Mesendoderm (in vitro differentiated cells): ENCODE measurements at regions not wholly inside any gene's neighbourhood (a gene's known extent, or its start where the extent isn't known, plus 50 kb on each side); places are given as distances from the start of the nearest gene placed in this dataset.

Source experiments
- DNase-seq: peaks from one replicate; pipeline ENCODE4 v3.0.0; 2013
- H2AK5ac ChIP-seq: 2 replicates; pipeline ENCODE4 v1.6.1; 2013; ENCODE audit warnings: low read length, inconsistent platforms
- H2BK120ac ChIP-seq: 2 replicates; pipeline ENCODE4 v1.6.1; 2013; ENCODE audit warnings: low read depth, mild to moderate bottlenecking, low read length, moderate library complexity, mixed read lengths
- H2BK15ac ChIP-seq: replicated peaks from 2 replicates; pipeline ENCODE4 v1.6.1; 2013; ENCODE audit warnings: low read depth, mild to moderate bottlenecking, moderate library complexity
- H2BK5ac ChIP-seq: 2 replicates; pipeline ENCODE4 v1.6.1; 2013; ENCODE audit warnings: low read length, inconsistent platforms
- H3K18ac ChIP-seq: 2 replicates; pipeline ENCODE4 v1.6.1; 2013; ENCODE audit warnings: mild to moderate bottlenecking, low read length, mixed read lengths
- H3K23ac ChIP-seq: one replicate; pipeline ENCODE4 v1.6.1; 2013; ENCODE audit warnings: low read length
- H3K27ac ChIP-seq: 2 replicates; pipeline ENCODE4 v1.5.1; 2013; ENCODE audit warnings: low read depth, mild to moderate bottlenecking, inconsistent platforms, low read length, moderate library complexity
- H3K27me3 ChIP-seq: 2 replicates; pipeline ENCODE4 v1.6.1; 2013; ENCODE audit warnings: low read length, control low read depth, mild to moderate bottlenecking, inconsistent platforms; ENCODE audit not compliant: insufficient read depth, poor library complexity
- H3K36me3 ChIP-seq: 2 replicates; pipeline ENCODE4 v1.6.1; 2013; ENCODE audit warnings: low read length, inconsistent platforms; ENCODE audit not compliant: control insufficient read depth, insufficient read depth
- H3K4ac ChIP-seq: one replicate; pipeline ENCODE4 v1.6.1; 2013; ENCODE audit warnings: low read depth, mild to moderate bottlenecking, low read length, moderate library complexity
- H3K4me1 ChIP-seq: 2 replicates; pipeline ENCODE4 v1.6.1; 2013; ENCODE audit warnings: low read depth, low read length, inconsistent platforms; ENCODE audit not compliant: control insufficient read depth
- H3K4me2 ChIP-seq: 2 replicates; pipeline ENCODE4 v1.6.1; 2013; ENCODE audit warnings: low read length
- H3K4me3 ChIP-seq: 2 replicates; pipeline ENCODE4 v1.5.1; 2013; ENCODE audit warnings: mild to moderate bottlenecking, low read length
- H3K56ac ChIP-seq: one replicate; pipeline ENCODE4 v1.6.1; 2013; ENCODE audit warnings: low read length
- H3K79me1 ChIP-seq: 2 replicates; pipeline ENCODE4 v1.6.1; 2013; ENCODE audit warnings: low read length, inconsistent platforms
- H3K79me2 ChIP-seq: 2 replicates; pipeline ENCODE4 v1.6.1; 2013; ENCODE audit warnings: mild to moderate bottlenecking, low read length; ENCODE audit not compliant: control insufficient read depth, insufficient read depth
- H3K9ac ChIP-seq: 2 replicates; pipeline ENCODE4 v1.6.1; 2013; ENCODE audit warnings: low read length, inconsistent platforms
- H4K5ac ChIP-seq: one replicate; pipeline ENCODE4 v1.6.1; 2013; ENCODE audit warnings: low read length
- H4K8ac ChIP-seq: one replicate; pipeline ENCODE4 v1.6.1; 2013; ENCODE audit warnings: low read depth, mild to moderate bottlenecking, control low read depth, low read length, moderate library complexity
- WGBS: extraction: QIAGEN DNeasy Blood & Tissue Kit; methylation state at CpG from one replicate; pipeline ENCODE4 v1.1.7; 2013; ENCODE audit warnings: low lambda C conversion rate, missing lambda C conversion rate; ENCODE audit not compliant: insufficient coverage; ENCODE audit errors: extremely low coverage; 5-methylcytosine and 5-hydroxymethylcytosine counted together

DNA sequence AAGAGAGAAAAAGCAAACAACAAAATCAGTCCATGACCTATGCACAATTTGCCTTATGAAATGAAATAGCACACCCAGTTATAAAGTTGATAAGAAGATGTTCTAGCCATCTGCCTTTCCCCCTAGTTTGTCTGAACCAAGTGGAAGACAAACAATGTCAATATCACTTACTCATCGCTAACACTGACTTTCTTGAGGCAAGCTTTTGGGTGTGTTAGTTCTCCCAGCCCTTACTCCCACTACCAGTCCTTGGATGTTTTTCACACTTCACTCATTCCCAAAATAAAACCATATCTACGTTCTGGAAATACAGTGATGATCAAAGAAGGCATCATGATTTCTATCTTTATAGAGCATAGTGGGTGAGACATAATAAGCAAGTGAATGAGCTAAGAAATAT, 393.8 kb downstream of the PCDH20 start:
- Histone ChIP-seq H3K4me2 (no peak overlapping the region), H3K4ac (no peak overlapping the region), H3K18ac (no peak overlapping the region), H3K4me3 (no peak overlapping the region), H3K9ac (no peak overlapping the region), H2BK15ac (no peak overlapping the region), H3K4me1 (no peaks in the 10 kb centered on the region), H3K79me1 (no peaks in the 10 kb centered on the region), H3K27me3 (no peaks in the 10 kb centered on the region), H2BK5ac (no peak overlapping the region), H3K36me3 (no peaks in the 10 kb centered on the region), H3K79me2 (no peaks in the 10 kb centered on the region), H4K5ac (no peak overlapping the region), H3K23ac (no peak overlapping the region), H2BK120ac (no peak overlapping the region), H3K56ac (no peak overlapping the region), H2AK5ac (no peak overlapping the region), H3K27ac (no peak overlapping the region), H4K8ac (no peak overlapping the region)
- no peak for DNase-seq
- WGBS, result no CpG with 5 or more reads among the region's 2 CpGs

DNA sequence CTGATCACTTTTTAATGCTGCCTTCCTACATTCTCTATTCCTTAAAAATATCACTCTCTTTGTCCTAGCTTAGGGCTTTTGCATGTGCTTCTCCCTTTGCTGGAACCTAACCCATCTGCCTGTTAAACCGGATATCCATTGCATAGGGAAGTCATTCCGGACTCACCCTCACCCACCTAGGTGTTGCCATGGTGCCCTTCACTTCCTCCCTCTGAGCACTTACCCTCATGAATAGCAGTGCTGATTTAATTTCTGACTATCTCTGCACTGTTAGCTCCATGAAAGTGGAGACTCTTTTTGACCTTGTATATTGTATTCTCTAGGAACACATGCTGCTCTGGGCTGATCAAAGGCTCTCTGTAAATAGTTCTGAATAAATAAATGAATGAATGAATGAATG, 401.9 kb downstream of the PCDH20 start:
- no peak overlapping the region for H2BK120ac ChIP-seq
- H3K4me2 ChIP-seq, result no peak overlapping the region
- no peak overlapping the region for H3K9ac ChIP-seq
- H3K27ac ChIP-seq, result no peak overlapping the region
- H3K79me2 ChIP-seq, result no peaks in the 10 kb centered on the region
- no peaks in the 10 kb centered on the region for H3K27me3 ChIP-seq
- no peak overlapping the region for H2BK15ac ChIP-seq
- no peak overlapping the region for H4K8ac ChIP-seq
- no CpG with 5 or more reads among the region's 2 CpGs for WGBS
- no peak for DNase-seq
- no peaks in the 10 kb centered on the region for H3K36me3 ChIP-seq
- no peak overlapping the region for H4K5ac ChIP-seq
- no peak overlapping the region for H3K4me3 ChIP-seq
- H3K56ac ChIP-seq, result no peak overlapping the region
- no peak overlapping the region for H3K4ac ChIP-seq
- H2BK5ac ChIP-seq, result no peak overlapping the region
- no peak overlapping the region for H3K23ac ChIP-seq
- no peaks in the 10 kb centered on the region for H3K4me1 ChIP-seq
- H3K79me1 ChIP-seq, result no peaks in the 10 kb centered on the region
- no peak overlapping the region for H3K18ac ChIP-seq
- H2AK5ac ChIP-seq, result no peak overlapping the region

GRCh38 chr13:61010358-61010757, 405.3 kb downstream of the PCDH20 start:
- no peaks in the 10 kb centered on the region for H3K79me1 ChIP-seq
- H3K23ac ChIP-seq, result no peak overlapping the region
- H3K9ac ChIP-seq, result no peak overlapping the region
- H3K4me1 ChIP-seq, result no peaks in the 10 kb centered on the region
- H2BK120ac ChIP-seq, result no peak overlapping the region
- DNase-seq, result no peak
- no peaks in the 10 kb centered on the region for H3K36me3 ChIP-seq
- H2BK15ac ChIP-seq, result no peak overlapping the region
- H3K79me2 ChIP-seq, result no peaks in the 10 kb centered on the region
- H4K5ac ChIP-seq, result no peak overlapping the region
- no CpG with 5 or more reads among the region's 2 CpGs for WGBS
- H3K56ac ChIP-seq, result no peak overlapping the region
- no peak overlapping the region for H4K8ac ChIP-seq
- no peak overlapping the region for H3K4me3 ChIP-seq
- H2BK5ac ChIP-seq, result no peak overlapping the region
- no peaks in the 10 kb centered on the region for H3K27me3 ChIP-seq
- H3K4ac ChIP-seq, result no peak overlapping the region
- H3K27ac ChIP-seq, result no peak overlapping the region
- no peak overlapping the region for H2AK5ac ChIP-seq
- no peak overlapping the region for H3K4me2 ChIP-seq
- H3K18ac ChIP-seq, result no peak overlapping the region

DNA sequence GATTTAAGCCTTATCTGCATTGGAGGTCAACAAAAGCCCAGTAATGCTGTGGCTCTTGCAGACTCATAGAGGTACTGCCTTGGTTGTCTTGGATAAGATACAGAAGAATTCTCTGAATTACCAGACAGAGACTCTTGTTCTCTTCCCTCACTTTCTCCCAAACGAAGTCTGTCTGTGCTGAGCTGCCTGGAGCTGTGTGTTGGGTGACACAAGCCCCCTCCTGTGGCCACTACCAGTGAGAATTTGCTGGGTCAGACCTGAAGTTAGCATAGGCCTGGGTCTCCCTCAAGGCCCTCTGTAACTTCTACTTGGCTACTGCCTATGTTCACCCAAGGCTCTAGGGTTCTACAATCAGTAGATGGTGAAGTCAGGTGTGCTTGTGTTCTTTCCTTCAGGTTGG, 413.0 kb downstream of the PCDH20 start:
- no peak overlapping the region for H2BK15ac ChIP-seq
- no peaks in the 10 kb centered on the region for H3K27me3 ChIP-seq
- H3K4me3 ChIP-seq, result no peak overlapping the region
- peak overlapping the region; percentile 9 for H3K23ac ChIP-seq
- DNase-seq, result peak; percentile 77
- H2AK5ac ChIP-seq, result no peak overlapping the region
- H3K4ac ChIP-seq, result no peak overlapping the region
- no peak overlapping the region for H4K8ac ChIP-seq
- no peak overlapping the region for H2BK120ac ChIP-seq
- no CpG with 5 or more reads among the region's 1 CpG for WGBS
- no peaks in the 10 kb centered on the region for H3K79me2 ChIP-seq
- H3K36me3 ChIP-seq, result no peaks in the 10 kb centered on the region
- no peak overlapping the region for H3K9ac ChIP-seq
- no peak overlapping the region for H3K4me2 ChIP-seq
- H3K27ac ChIP-seq, result no peak overlapping the region
- H2BK5ac ChIP-seq, result peak overlapping the region; percentile 38
- no peak overlapping the region for H4K5ac ChIP-seq
- no peaks in the 10 kb centered on the region for H3K79me1 ChIP-seq
- H3K18ac ChIP-seq, result peak overlapping the region; percentile 29
- H3K4me1 ChIP-seq, result no peaks in the 10 kb centered on the region
- H3K56ac ChIP-seq, result no peak overlapping the region

DNA sequence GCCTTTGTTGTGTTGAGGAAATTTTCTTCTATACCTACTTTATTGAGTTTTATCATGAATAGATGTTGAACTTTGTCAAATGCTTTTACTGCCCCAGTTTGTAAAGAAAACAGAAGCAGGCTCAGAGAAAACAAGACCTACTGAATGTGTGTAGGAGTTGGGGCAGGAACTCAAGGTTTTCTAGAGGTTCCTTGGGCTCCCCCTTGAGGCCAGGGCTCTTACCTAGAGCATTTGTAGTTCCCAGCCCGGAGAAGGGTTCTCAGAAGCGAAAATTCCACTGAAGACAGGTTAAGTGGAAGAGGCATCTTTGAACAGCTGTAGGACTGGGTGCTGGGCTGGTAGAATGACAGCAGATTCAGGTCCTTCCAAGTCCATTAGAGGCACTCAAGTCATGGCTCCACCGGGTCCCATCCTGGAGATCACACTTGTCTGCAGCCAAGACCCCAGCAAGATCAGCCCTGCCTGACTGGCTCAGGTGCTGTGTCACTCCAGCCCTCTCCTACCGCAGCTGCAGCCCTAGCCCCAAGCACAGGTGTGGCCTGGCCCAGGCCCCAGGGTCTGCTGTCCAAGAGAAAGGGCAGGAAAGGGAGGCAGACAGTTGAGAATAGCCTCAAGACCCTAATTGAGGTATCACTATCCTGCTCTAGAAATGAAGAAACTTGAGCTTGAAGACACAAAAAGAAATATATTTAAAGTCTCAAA, 425.5 kb downstream of the PCDH20 start:
- peak overlapping the region; percentile 50 for H3K4ac ChIP-seq
- H2BK5ac ChIP-seq, result no peak overlapping the region
- no peak overlapping the region for H2AK5ac ChIP-seq
- no peak overlapping the region for H3K27ac ChIP-seq
- H3K27me3 ChIP-seq, result no peaks in the 10 kb centered on the region
- H3K36me3 ChIP-seq, result no peaks in the 10 kb centered on the region
- H3K18ac ChIP-seq, result no peak overlapping the region
- no peak overlapping the region for H2BK15ac ChIP-seq
- no peak overlapping the region for H4K5ac ChIP-seq
- no peaks in the 10 kb centered on the region for H3K79me1 ChIP-seq
- H3K4me2 ChIP-seq, result no peak overlapping the region
- H3K4me1 ChIP-seq, result no peaks in the 10 kb centered on the region
- H3K23ac ChIP-seq, result no peak overlapping the region
- H3K4me3 ChIP-seq, result no peak overlapping the region
- no peak overlapping the region for H4K8ac ChIP-seq
- peak; percentile 52 for DNase-seq
- no peak overlapping the region for H2BK120ac ChIP-seq
- no peak overlapping the region for H3K9ac ChIP-seq
- no CpG with 5 or more reads among the region's 4 CpGs for WGBS
- no peak overlapping the region for H3K56ac ChIP-seq
- no peaks in the 10 kb centered on the region for H3K79me2 ChIP-seq

DNA sequence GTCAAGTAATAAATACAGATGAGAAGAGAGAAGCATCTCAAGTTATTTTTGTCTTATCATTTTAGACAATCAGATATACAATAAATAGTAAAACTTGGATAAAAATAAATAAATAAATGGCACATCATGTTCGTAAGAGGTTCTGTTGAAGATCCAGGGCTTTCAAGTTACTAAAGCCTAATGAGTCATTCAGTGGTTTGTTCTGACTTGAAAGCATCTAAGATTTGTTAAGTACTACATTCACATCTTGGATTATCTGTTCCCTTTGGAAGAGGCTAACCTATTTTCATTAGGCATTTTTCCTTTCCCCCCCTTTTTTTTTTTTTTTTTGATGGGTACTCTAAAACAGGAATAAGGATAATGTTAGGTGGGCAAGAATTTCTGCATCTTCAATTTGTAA, 429.3 kb downstream of the PCDH20 start:
- Histone ChIP-seq H3K79me2 (no peaks in the 10 kb centered on the region), H4K8ac (no peak overlapping the region), H4K5ac (no peak overlapping the region), H2AK5ac (no peak overlapping the region), H2BK120ac (no peak overlapping the region), H3K4me3 (no peak overlapping the region), H3K36me3 (no peaks in the 10 kb centered on the region), H3K18ac (no peak overlapping the region), H3K23ac (no peak overlapping the region), H3K4me1 (no peaks in the 10 kb centered on the region), H3K27me3 (no peaks in the 10 kb centered on the region), H2BK15ac (no peak overlapping the region), H3K27ac (no peak overlapping the region), H2BK5ac (no peak overlapping the region), H3K4ac (no peak overlapping the region), H3K79me1 (no peaks in the 10 kb centered on the region), H3K4me2 (no peak overlapping the region), H3K9ac (no peak overlapping the region), H3K56ac (no peak overlapping the region)
- no peak for DNase-seq
- WGBS, result no CpG with 5 or more reads among the region's 1 CpG
